Neural progenitor cell (in vitro differentiated cells): ENCODE measurements at regions not wholly inside any gene's neighbourhood (a gene's known extent, or its start where the extent isn't known, plus 50 kb on each side); places are given as distances from the start of the nearest gene placed in this dataset.

Source experiments
- DNase-seq: peaks from one replicate; pipeline ENCODE4 v3.0.0-alpha.2; 2016; ENCODE audit warnings: low spot score
- H2AFZ ChIP-seq: fragments of 200-600 bp; sonication (generic); replicated peaks from 2 replicates; pipeline ENCODE4 v1.6.1; 2016; ENCODE audit warnings: antibody characterized with exemption
- H3F3A ChIP-seq: fragments of 200-600 bp; sonication (generic); 2 replicates; pipeline ENCODE4 v1.6.1; 2016; ENCODE audit warnings: antibody characterized with exemption, low read depth
- H3K27ac ChIP-seq: fragments of 200-600 bp; sonication (generic); 2 replicates; pipeline ENCODE4 v1.5.1; 2016; ENCODE audit warnings: mild to moderate bottlenecking
- H3K27me3 ChIP-seq: fragments of 200-600 bp; sonication (generic); 2 replicates; pipeline ENCODE4 v1.6.1; 2016; ENCODE audit warnings: mild to moderate bottlenecking, moderate library complexity
- H3K36me3 ChIP-seq: fragments of 200-600 bp; sonication (generic); 2 replicates; pipeline ENCODE4 v1.5.1; 2016
- H3K4me1 ChIP-seq: fragments of 200-600 bp; sonication (generic); 2 replicates; pipeline ENCODE4 v1.6.1; 2016; ENCODE audit warnings: mixed run types
- H3K4me2 ChIP-seq: fragments of 200-600 bp; sonication (generic); 2 replicates; pipeline ENCODE4 v1.6.1; 2016
- H3K4me3 ChIP-seq: fragments of 200-600 bp; sonication (generic); 2 replicates; pipeline ENCODE4 v1.5.1; 2016
- H3K79me2 ChIP-seq: fragments of 200-600 bp; sonication (generic); 2 replicates; pipeline ENCODE4 v1.6.1; 2016; ENCODE audit warnings: low read depth
- H3K9ac ChIP-seq: fragments of 200-600 bp; sonication (generic); 2 replicates; pipeline ENCODE4 v1.6.1; 2016
- H3K9me3 ChIP-seq: fragments of 200-600 bp; sonication (generic); 2 replicates; pipeline ENCODE4 v1.5.1; 2016; ENCODE audit warnings: low read depth
- H4K20me1 ChIP-seq: fragments of 200-600 bp; sonication (generic); 2 replicates; pipeline ENCODE4 v1.6.1; 2016; ENCODE audit warnings: low read depth
- H3K27ac Mint-ChIP-seq: 3 replicates; pipeline ENCODE4 v1.8.0; 2021; ENCODE audit warnings: mixed read lengths
- H3K27me3 Mint-ChIP-seq: 2 replicates; pipeline ENCODE4 v1.8.0; 2022; ENCODE audit warnings: low read depth, mild to moderate bottlenecking, inconsistent platforms, moderate library complexity, mixed read lengths; ENCODE audit not compliant: insufficient read depth
- H3K36me3 Mint-ChIP-seq: 3 replicates; pipeline ENCODE4 v1.8.0; 2021; ENCODE audit warnings: mixed read lengths
- H3K4me1 Mint-ChIP-seq: 3 replicates; pipeline ENCODE4 v1.8.0; 2021; ENCODE audit warnings: mixed read lengths
- H3K4me3 Mint-ChIP-seq: 3 replicates; pipeline ENCODE4 v1.8.0; 2021; ENCODE audit warnings: mild to moderate bottlenecking, moderate library complexity, mixed read lengths
- H3K9me3 Mint-ChIP-seq: 3 replicates; pipeline ENCODE4 v1.8.0; 2020; ENCODE audit warnings: mixed read lengths
- EZH2 ChIP-seq: fragments of 200-600 bp; sonication (generic); IDR thresholded peaks from 2 replicates; pipeline ENCODE4 v1.6.1; 2017; ENCODE audit warnings: antibody characterized with exemption, mild to moderate bottlenecking, moderate library complexity
- EZH2phosphoT487 ChIP-seq: fragments of 200-600 bp; sonication (generic); IDR thresholded peaks from 2 replicates; pipeline ENCODE4 v1.6.1; 2017; ENCODE audit warnings: antibody characterized with exemption
- TF ChIP-seq, protein P1 (sequence below): fragments of 200-600 bp; sonication (generic); IDR thresholded peaks from 2 replicates; pipeline ENCODE4 v1.5.1; 2017; ENCODE audit warnings: antibody characterized with exemption, mild to moderate bottlenecking

GRCh38 chr2:234136461-234136860 is 86.0 kb downstream of the SPP2 start:
- no peaks in the 10 kb centered on the region for H3K27me3 ChIP-seq
- Mint-ChIP-seq H3K4me3 (peak overlapping the region; percentile 36), H3K27ac (no peak overlapping the region), H3K9me3 (peaks cover 11% of the 10 kb centered on the region), H3K36me3 (no peaks in the 10 kb centered on the region), H3K27me3 (peaks cover 6% of the 10 kb centered on the region), H3K4me1 (peaks cover 23% of the 10 kb centered on the region)
- H3K79me2 ChIP-seq = no peaks in the 10 kb centered on the region
- H2AFZ ChIP-seq = no peak overlapping the region
- no peaks in the 10 kb centered on the region for H3K36me3 ChIP-seq
- no peak overlapping the region for H3K4me3 ChIP-seq
- no peak overlapping the region for H3K9ac ChIP-seq
- H3K9me3 ChIP-seq = no peaks in the 10 kb centered on the region
- H3K27ac ChIP-seq = no peak overlapping the region
- H3K4me1 ChIP-seq = peaks cover 10% of the 10 kb centered on the region
- no peaks in the 10 kb centered on the region for H4K20me1 ChIP-seq
- no peaks in the 10 kb centered on the region for H3F3A ChIP-seq
- DNase-seq = peak; percentile 37
- no peak overlapping the region for H3K4me2 ChIP-seq
- TF ChIP-seq EZH2 (no peak), EZH2phosphoT487 (no peak)

DNA sequence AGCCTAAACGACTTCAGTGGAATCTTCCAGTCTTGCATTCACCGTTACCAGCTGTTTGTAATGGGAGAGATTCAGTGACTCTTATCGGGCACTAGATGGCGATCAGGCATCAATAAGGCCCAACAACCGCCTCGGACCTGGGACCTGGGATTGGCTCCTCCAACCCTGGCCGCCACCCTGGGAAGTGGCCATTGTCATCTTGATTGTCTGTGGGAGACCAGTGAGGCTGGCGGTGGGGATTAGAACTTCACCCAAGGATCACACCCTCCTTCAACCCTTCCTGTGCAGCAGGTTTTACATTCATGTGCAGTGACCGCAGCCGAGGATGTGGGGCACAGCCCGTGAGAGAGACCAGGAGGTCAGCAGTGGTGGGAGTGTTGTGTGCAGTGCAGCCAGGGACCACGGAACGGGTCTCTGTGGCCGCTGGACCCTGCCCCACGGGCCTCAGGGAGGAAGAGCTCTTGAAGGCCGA is 85.3 kb downstream of the SPP2 start:
- Histone ChIP-seq H2AFZ (no peak overlapping the region), H3K9ac (no peak overlapping the region), H3K36me3 (no peaks in the 10 kb centered on the region), H3F3A (no peaks in the 10 kb centered on the region), H3K4me1 (peaks cover 14% of the 10 kb centered on the region), H3K27me3 (no peaks in the 10 kb centered on the region), H3K79me2 (no peaks in the 10 kb centered on the region), H3K9me3 (no peaks in the 10 kb centered on the region), H3K27ac (no peak overlapping the region), H3K4me3 (no peak overlapping the region), H4K20me1 (no peaks in the 10 kb centered on the region), H3K4me2 (no peak overlapping the region)
- Mint-ChIP-seq H3K4me1 (peaks cover 30% of the 10 kb centered on the region), H3K36me3 (no peaks in the 10 kb centered on the region), H3K27me3 (peaks cover 7% of the 10 kb centered on the region), H3K4me3 (no peak overlapping the region), H3K9me3 (peaks cover 11% of the 10 kb centered on the region), H3K27ac (peak overlapping the region; percentile 1)
- TF ChIP-seq EZH2 = no peak
- TF ChIP-seq, protein P1, sequence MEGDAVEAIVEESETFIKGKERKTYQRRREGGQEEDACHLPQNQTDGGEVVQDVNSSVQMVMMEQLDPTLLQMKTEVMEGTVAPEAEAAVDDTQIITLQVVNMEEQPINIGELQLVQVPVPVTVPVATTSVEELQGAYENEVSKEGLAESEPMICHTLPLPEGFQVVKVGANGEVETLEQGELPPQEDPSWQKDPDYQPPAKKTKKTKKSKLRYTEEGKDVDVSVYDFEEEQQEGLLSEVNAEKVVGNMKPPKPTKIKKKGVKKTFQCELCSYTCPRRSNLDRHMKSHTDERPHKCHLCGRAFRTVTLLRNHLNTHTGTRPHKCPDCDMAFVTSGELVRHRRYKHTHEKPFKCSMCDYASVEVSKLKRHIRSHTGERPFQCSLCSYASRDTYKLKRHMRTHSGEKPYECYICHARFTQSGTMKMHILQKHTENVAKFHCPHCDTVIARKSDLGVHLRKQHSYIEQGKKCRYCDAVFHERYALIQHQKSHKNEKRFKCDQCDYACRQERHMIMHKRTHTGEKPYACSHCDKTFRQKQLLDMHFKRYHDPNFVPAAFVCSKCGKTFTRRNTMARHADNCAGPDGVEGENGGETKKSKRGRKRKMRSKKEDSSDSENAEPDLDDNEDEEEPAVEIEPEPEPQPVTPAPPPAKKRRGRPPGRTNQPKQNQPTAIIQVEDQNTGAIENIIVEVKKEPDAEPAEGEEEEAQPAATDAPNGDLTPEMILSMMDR = peak; percentile 95
- DNase-seq = peak; percentile 94

GRCh38 chr2:234134496-234134895 is 84.0 kb downstream of the SPP2 start:
- Mint-ChIP-seq H3K36me3 (no peaks in the 10 kb centered on the region), H3K9me3 (peaks cover 5% of the 10 kb centered on the region), H3K27me3 (peaks cover 11% of the 10 kb centered on the region), H3K4me1 (peaks cover 36% of the 10 kb centered on the region), H3K27ac (no peak overlapping the region), H3K4me3 (no peak overlapping the region)
- DNase-seq = no peak
- Histone ChIP-seq H3K79me2 (no peaks in the 10 kb centered on the region), H3K36me3 (no peaks in the 10 kb centered on the region), H3K9ac (no peak overlapping the region), H3F3A (no peaks in the 10 kb centered on the region), H3K9me3 (no peaks in the 10 kb centered on the region), H3K4me3 (no peak overlapping the region), H4K20me1 (no peaks in the 10 kb centered on the region), H2AFZ (no peak overlapping the region), H3K27ac (no peak overlapping the region), H3K27me3 (no peaks in the 10 kb centered on the region), H3K4me1 (peaks cover 16% of the 10 kb centered on the region), H3K4me2 (no peak overlapping the region)
- TF ChIP-seq EZH2phosphoT487 (no peak), EZH2 (no peak)
- TF ChIP-seq, protein P1 = no peak

DNA sequence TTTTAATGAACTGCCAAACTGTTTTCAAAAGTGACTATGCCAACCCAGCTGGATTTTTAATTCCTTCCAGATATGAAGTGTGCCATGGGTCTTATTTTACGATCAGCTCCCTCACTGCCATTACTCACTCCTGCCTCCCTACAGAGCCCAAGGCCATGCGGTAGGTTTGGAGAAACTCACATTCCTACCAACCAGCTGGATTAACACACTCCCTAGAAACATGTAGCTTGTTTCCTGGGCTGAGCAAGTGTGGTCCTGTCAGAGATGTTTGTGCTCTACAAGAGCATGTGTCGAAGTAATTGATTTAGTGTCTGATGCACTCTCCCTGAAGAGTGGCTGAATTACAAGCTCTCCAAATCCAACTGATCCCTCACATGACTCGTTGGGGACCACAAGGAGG is 82.5 kb downstream of the SPP2 start:
- Histone ChIP-seq H2AFZ (no peak overlapping the region), H3K27ac (no peak overlapping the region), H3K9ac (no peak overlapping the region), H3F3A (no peaks in the 10 kb centered on the region), H3K4me3 (no peak overlapping the region), H3K27me3 (no peaks in the 10 kb centered on the region), H3K4me1 (peaks cover 16% of the 10 kb centered on the region), H4K20me1 (no peaks in the 10 kb centered on the region), H3K36me3 (no peaks in the 10 kb centered on the region), H3K79me2 (no peaks in the 10 kb centered on the region), H3K4me2 (no peak overlapping the region), H3K9me3 (no peaks in the 10 kb centered on the region)
- Mint-ChIP-seq H3K36me3 (no peaks in the 10 kb centered on the region), H3K27ac (peak overlapping the region; percentile 54), H3K4me3 (no peak overlapping the region), H3K27me3 (peaks cover 8% of the 10 kb centered on the region), H3K4me1 (peaks cover 36% of the 10 kb centered on the region), H3K9me3 (peaks cover 1% of the 10 kb centered on the region)
- no peak for DNase-seq
- TF ChIP-seq, protein P1 = no peak
- no peak for TF ChIP-seq EZH2
- TF ChIP-seq EZH2phosphoT487 = no peak
